GM23338 (cell line): ENCODE measurements at regions not wholly inside any gene's neighbourhood (a gene's known extent, or its start where the extent isn't known, plus 50 kb on each side); places are given as distances from the start of the nearest gene placed in this dataset.

Experiments
- ATAC-seq: fragments of 200-7000 bp; cut with Tn5 transposase; 3 replicates; pipeline ENCODE4 v1.9.1; 2020
- DNase-seq: peaks from one replicate; pipeline ENCODE4 v3.0.0-alpha.2; 2015; ENCODE audit warnings: low spot score
- H2AFZ ChIP-seq: fragments of 200-600 bp; sonication (generic); 2 replicates; pipeline ENCODE4 v1.8.0; 2016; ENCODE audit warnings: antibody characterized with exemption, mild to moderate bottlenecking, moderate library complexity
- H3F3A ChIP-seq: fragments of 200-600 bp; sonication (generic); replicated peaks from 2 replicates; pipeline ENCODE4 v1.8.0; 2017; ENCODE audit warnings: antibody characterized with exemption, mixed run types, low read depth
- H3K27ac ChIP-seq: fragments of 200-600 bp; sonication (generic); 2 replicates; pipeline ENCODE4 v1.6.1; 2016; ENCODE audit warnings: low read depth
- H3K27me3 ChIP-seq: fragments of 200-600 bp; sonication (generic); 2 replicates; pipeline ENCODE4 v1.8.0; 2016; ENCODE audit warnings: mild to moderate bottlenecking, mixed run types, moderate library complexity; ENCODE audit not compliant: insufficient read depth
- H3K36me3 ChIP-seq: fragments of 200-600 bp; sonication (generic); 2 replicates; pipeline ENCODE4 v1.8.0; 2016; ENCODE audit warnings: mild to moderate bottlenecking; ENCODE audit not compliant: insufficient read depth
- H3K4me1 ChIP-seq: fragments of 200-600 bp; sonication (generic); 2 replicates; pipeline ENCODE4 v1.8.0; 2016; ENCODE audit warnings: mild to moderate bottlenecking, moderate library complexity; ENCODE audit not compliant: insufficient read depth
- H3K4me2 ChIP-seq: fragments of 200-600 bp; sonication (generic); 2 replicates; pipeline ENCODE4 v1.7.1; 2017; ENCODE audit warnings: mixed run types
- H3K4me3 ChIP-seq: fragments of 200-600 bp; sonication (generic); 2 replicates; pipeline ENCODE4 v1.6.1; 2016; ENCODE audit warnings: mixed run types
- H3K79me2 ChIP-seq: fragments of 200-600 bp; sonication (generic); replicated peaks from 2 replicates; pipeline ENCODE4 v1.8.0; 2017; ENCODE audit warnings: mild to moderate bottlenecking; ENCODE audit not compliant: insufficient read depth
- H3K9me2 ChIP-seq: fragments of 200-600 bp; sonication (generic); 2 replicates; pipeline ENCODE4 v1.8.0; 2017; ENCODE audit not compliant: insufficient read depth
- H4K20me1 ChIP-seq: fragments of 200-600 bp; sonication (generic); replicated peaks from 2 replicates; pipeline ENCODE4 v1.8.0; 2017; ENCODE audit warnings: mild to moderate bottlenecking; ENCODE audit not compliant: insufficient read depth
- H3K27ac Mint-ChIP-seq: 2 replicates; pipeline ENCODE4 v1.8.0; 2020; ENCODE audit warnings: inconsistent platforms, mild to moderate bottlenecking, moderate library complexity, mixed read lengths
- H3K27me3 Mint-ChIP-seq: 3 replicates; pipeline ENCODE4 v1.8.0; 2022; ENCODE audit warnings: low read depth, mild to moderate bottlenecking, moderate library complexity, mixed read lengths, inconsistent platforms; ENCODE audit not compliant: insufficient read depth, poor library complexity
- H3K36me3 Mint-ChIP-seq: 3 replicates; pipeline ENCODE4 v1.8.0; 2021; ENCODE audit warnings: low read depth, mild to moderate bottlenecking, inconsistent platforms, moderate library complexity, mixed read lengths
- H3K4me1 Mint-ChIP-seq: 3 replicates; pipeline ENCODE4 v1.8.0; 2020; ENCODE audit warnings: mild to moderate bottlenecking, inconsistent platforms, mixed read lengths
- H3K4me3 Mint-ChIP-seq: 3 replicates; pipeline ENCODE4 v1.8.0; 2021; ENCODE audit warnings: moderate library complexity, mild to moderate bottlenecking, inconsistent platforms, mixed read lengths
- H3K9me3 Mint-ChIP-seq: 3 replicates; pipeline ENCODE4 v1.8.0; 2020; ENCODE audit warnings: moderate library complexity, mild to moderate bottlenecking, inconsistent platforms, mixed read lengths
- ETS1 ChIP-seq: IDR thresholded peaks from 2 replicates; pipeline ENCODE4 v1.6.1; 2016; ENCODE audit warnings: antibody characterized with exemption
- EZH2phosphoT487 ChIP-seq: fragments of 200-600 bp; sonication (generic); IDR thresholded peaks from one replicate; pipeline ENCODE4 v1.8.1; 2018; ENCODE audit warnings: antibody characterized with exemption; ENCODE audit not compliant: unreplicated experiment
- NANOG ChIP-seq: IDR thresholded peaks from 2 replicates; pipeline ENCODE4 v1.6.1; 2016; ENCODE audit warnings: antibody characterized with exemption, borderline replicate concordance
- POLR2AphosphoS5 ChIP-seq: IDR thresholded peaks from 2 replicates; pipeline ENCODE4 v1.6.1; 2016; ENCODE audit warnings: antibody characterized with exemption, low read depth
- STAT1 ChIP-seq: IDR thresholded peaks from one replicate; pipeline ENCODE4 v1.6.1; 2016; ENCODE audit warnings: antibody characterized with exemption; ENCODE audit not compliant: unreplicated experiment
- ZNF114 ChIP-seq: fragments of 250-450 bp; sonication (Bioruptor Pico); IDR thresholded peaks from 2 replicates; pipeline ENCODE4 v1.5.0; 2020; ENCODE audit warnings: mild to moderate bottlenecking, moderate library complexity
- ZNF462 ChIP-seq: fragments of 250-450 bp; sonication (Bioruptor Pico); IDR thresholded peaks from 2 replicates; pipeline ENCODE4 v1.5.0; 2020; ENCODE audit warnings: mild to moderate bottlenecking, moderate library complexity

GRCh38 chr18:24534271-24534670, 73.8 kb downstream of the HRH4 start:
- TF ChIP-seq POLR2AphosphoS5: no peak
- Mint-ChIP-seq H3K9me3 (no peaks in the 10 kb centered on the region; the same call in 2 of the 3 replicates), H3K4me1 (0 out of 3 replicates have a peak, but pooled peaks cover 5% of the 10 kb centered on the region), H3K27me3 (no peaks in the 10 kb centered on the region), H3K27ac (no peak overlapping the region), H3K4me3 (no peak overlapping the region), H3K36me3 (no peaks in the 10 kb centered on the region)
- Histone ChIP-seq H3F3A (no peaks in the 10 kb centered on the region), H3K79me2 (no peaks in the 10 kb centered on the region), H3K4me1 (0 out of 2 replicates have a peak, but pooled peaks cover 3% of the 10 kb centered on the region), H3K27ac (no peak overlapping the region), H3K4me3 (no peak overlapping the region), H4K20me1 (no peaks in the 10 kb centered on the region), H3K27me3 (no peaks in the 10 kb centered on the region), H3K9me2 (0 out of 2 replicates have a peak, but pooled peaks cover 14% of the 10 kb centered on the region), H2AFZ (no peak overlapping the region; the same call in 1 of the 2 replicates), H3K36me3 (no peaks in the 10 kb centered on the region), H3K4me2 (no peak overlapping the region)
- DNase-seq (no peak), ATAC-seq (no peak)

GRCh38 chr18:24534737-24535136, 74.3 kb downstream of the HRH4 start:
- no peak overlapping the region; the same call in 1 of the 2 replicates for H2AFZ ChIP-seq
- no peaks in the 10 kb centered on the region for H3K79me2 ChIP-seq
- H3K4me1 ChIP-seq: 0 out of 2 replicates have a peak, but pooled peaks cover 3% of the 10 kb centered on the region
- H3K4me2 ChIP-seq: no peak overlapping the region
- no peaks in the 10 kb centered on the region for H3K27me3 ChIP-seq
- no peak overlapping the region for H3K4me3 ChIP-seq
- no peak overlapping the region for H3K27ac Mint-ChIP-seq
- no peaks in the 10 kb centered on the region for H3F3A ChIP-seq
- H3K27ac ChIP-seq: no peak overlapping the region
- no peaks in the 10 kb centered on the region; the same call in 2 of the 3 replicates for H3K9me3 Mint-ChIP-seq
- no peak overlapping the region for H3K4me3 Mint-ChIP-seq
- no peak for ATAC-seq
- no peaks in the 10 kb centered on the region for H4K20me1 ChIP-seq
- no peaks in the 10 kb centered on the region for H3K27me3 Mint-ChIP-seq
- H3K36me3 Mint-ChIP-seq: no peaks in the 10 kb centered on the region
- no peaks in the 10 kb centered on the region for H3K36me3 ChIP-seq
- no peak for DNase-seq
- no peak for TF ChIP-seq ZNF462 (CRISPR knock-in tag)
- TF ChIP-seq NANOG: no peak
- TF ChIP-seq ETS1: no peak
- TF ChIP-seq EZH2phosphoT487: no peak
- no peak for TF ChIP-seq STAT1
- TF ChIP-seq ZNF114 (CRISPR knock-in tag): no peak
- H3K9me2 ChIP-seq: 0 out of 2 replicates have a peak, but pooled peaks cover 14% of the 10 kb centered on the region
- H3K4me1 Mint-ChIP-seq: 0 out of 3 replicates have a peak, but pooled peaks cover 5% of the 10 kb centered on the region
